Lower leg skin (tissue), 3 donors: ENCODE measurements at regions not wholly inside any gene's neighbourhood (a gene's known extent, or its start where the extent isn't known, plus 50 kb on each side); places are given as distances from the start of the nearest gene placed in this dataset.

Experiments used
- POLR2A ChIP-seq, 2 donors: fragments of 450-650 bp; IDR thresholded peaks; one replicate each; pipeline ENCODE4 v1.6.1; 2016 to 2017; ENCODE audit warnings: antibody characterized with exemption in 2 of 2, mild to moderate bottlenecking in 1 of 2, moderate library complexity in 1 of 2
- TF ChIP-seq, protein P1 (sequence below), 3 donors: fragments of 450-650 bp; IDR thresholded peaks; one replicate each; pipeline ENCODE4 v1.5.1; 2016; ENCODE audit warnings: antibody characterized with exemption in 3 of 3, mild to moderate bottlenecking in 3 of 3, moderate library complexity in 2 of 3

GRCh38 chr6:164035900-164036485 lies 621.5 kb downstream of the QKI start:
- TF ChIP-seq, protein P1, sequence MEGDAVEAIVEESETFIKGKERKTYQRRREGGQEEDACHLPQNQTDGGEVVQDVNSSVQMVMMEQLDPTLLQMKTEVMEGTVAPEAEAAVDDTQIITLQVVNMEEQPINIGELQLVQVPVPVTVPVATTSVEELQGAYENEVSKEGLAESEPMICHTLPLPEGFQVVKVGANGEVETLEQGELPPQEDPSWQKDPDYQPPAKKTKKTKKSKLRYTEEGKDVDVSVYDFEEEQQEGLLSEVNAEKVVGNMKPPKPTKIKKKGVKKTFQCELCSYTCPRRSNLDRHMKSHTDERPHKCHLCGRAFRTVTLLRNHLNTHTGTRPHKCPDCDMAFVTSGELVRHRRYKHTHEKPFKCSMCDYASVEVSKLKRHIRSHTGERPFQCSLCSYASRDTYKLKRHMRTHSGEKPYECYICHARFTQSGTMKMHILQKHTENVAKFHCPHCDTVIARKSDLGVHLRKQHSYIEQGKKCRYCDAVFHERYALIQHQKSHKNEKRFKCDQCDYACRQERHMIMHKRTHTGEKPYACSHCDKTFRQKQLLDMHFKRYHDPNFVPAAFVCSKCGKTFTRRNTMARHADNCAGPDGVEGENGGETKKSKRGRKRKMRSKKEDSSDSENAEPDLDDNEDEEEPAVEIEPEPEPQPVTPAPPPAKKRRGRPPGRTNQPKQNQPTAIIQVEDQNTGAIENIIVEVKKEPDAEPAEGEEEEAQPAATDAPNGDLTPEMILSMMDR (IDR thresholded peaks at IDR 0.05) = no peak
- no peak for TF ChIP-seq POLR2A (IDR thresholded peaks at IDR 0.05)
